Endothelial cell of umbilical vein (primary cell): ENCODE measurements at regions not wholly inside any gene's neighbourhood (a gene's known extent, or its start where the extent isn't known, plus 50 kb on each side); places are given as distances from the start of the nearest gene placed in this dataset.

Experiments used
- BruUV-seq: library from RNA; stranded (reverse); fragments of 400-500 nt; replicated peaks from 2 replicates; lab custom pipeline; 2021; lab: Mats Ljungman, UMichigan
- CTCF ChIA-PET: fragments of 300-600, 350-600 bp; sonication (Branson Sonifier 250); formaldehyde crosslinking; loops from one replicate; lab custom pipeline; 2021; ENCODE audit warnings: antibody characterized with exemption, inconsistent platforms; lab: Charles Lee
- POLR2A ChIA-PET: fragments of 300-600, 350-600 bp; sonication (Branson Sonifier 250); formaldehyde crosslinking; loops from one replicate; lab custom pipeline; 2021; ENCODE audit warnings: antibody characterized with exemption, inconsistent platforms; lab: Charles Lee
- DNase-seq: peaks from one replicate; pipeline ENCODE4 v3.0.0-alpha.2; 2011; ENCODE audit warnings: low read depth, low spot score
- FAIRE-seq: peaks from 2 replicates; lab custom pipeline; 2011; peaks lifted over from hg19 to GRCh38; lab: Jason Lieb, UNC
- H2AFZ ChIP-seq: 2 replicates; pipeline ENCODE4 v1.6.0; 2012; ENCODE audit warnings: low read depth, low read length, control low read depth, inconsistent platforms
- H3K27ac ChIP-seq: 2 replicates; pipeline ENCODE4 v1.5.1; 2011; ENCODE audit warnings: low read depth, mild to moderate bottlenecking, control low read depth, low read length, moderate library complexity; ENCODE audit not compliant: insufficient read depth
- H3K27me3 ChIP-seq, 2 experiments: 2 replicates each; pipeline versions ENCODE4 v1.6.0 to v1.6.1; 2011; ENCODE audit warnings: low read length in 2 of 2, mixed read lengths in 1 of 2; ENCODE audit not compliant: control insufficient read depth in 2 of 2, insufficient read depth in 2 of 2
- H3K36me3 ChIP-seq, 2 experiments: 2 replicates in 1 of 2; 3 replicates in 1 of 2; pipeline ENCODE4 v1.5.1; 2011; ENCODE audit warnings: low read length in 2 of 2, mild to moderate bottlenecking in 1 of 2, moderate library complexity in 1 of 2; ENCODE audit not compliant: control insufficient read depth in 2 of 2, insufficient read depth in 2 of 2; ENCODE audit errors: extremely low read depth in 1 of 2
- H3K4me1 ChIP-seq: 3 replicates; pipeline ENCODE4 v1.5.1; 2011; ENCODE audit warnings: mild to moderate bottlenecking, low read length; ENCODE audit not compliant: control insufficient read depth, insufficient read depth; ENCODE audit errors: extremely low read depth
- H3K4me2 ChIP-seq: 2 replicates; pipeline ENCODE4 v1.6.1; 2011; ENCODE audit warnings: low read length, control low read depth, mixed read lengths; ENCODE audit not compliant: insufficient read depth
- H3K4me3 ChIP-seq, 3 experiments: fragments of 200-600 bp in 1 of 3; sonication (generic), shearing (Covaris generic) in 1 of 3; replicated peaks in 1 of 3; 2 replicates each; pipeline ENCODE4 v1.5.1; 2011 to 2016; ENCODE audit warnings: control low read depth in 3 of 3, low read length in 3 of 3, mild to moderate bottlenecking in 2 of 3, inconsistent platforms in 1 of 3, low read depth in 1 of 3, moderate library complexity in 1 of 3; ENCODE audit not compliant: insufficient read depth in 1 of 3
- H3K79me2 ChIP-seq: 2 replicates; pipeline ENCODE4 v1.6.0; 2012; ENCODE audit warnings: low read length, inconsistent platforms; ENCODE audit not compliant: control insufficient read depth, insufficient read depth
- H3K9ac ChIP-seq: replicated peaks from 2 replicates; pipeline ENCODE3; 2011; ENCODE audit warnings: low read length, control low read depth; ENCODE audit not compliant: insufficient read depth; ENCODE audit errors: extremely low read depth
- H3K9me1 ChIP-seq: replicated peaks from 3 replicates; pipeline ENCODE4 v1.6.0; 2011; ENCODE audit warnings: mild to moderate bottlenecking, low read length; ENCODE audit not compliant: control insufficient read depth, insufficient read depth; ENCODE audit errors: extremely low read depth
- H3K9me3 ChIP-seq: replicated peaks from 2 replicates; pipeline ENCODE4 v1.5.1; 2012; ENCODE audit warnings: low read length, inconsistent platforms; ENCODE audit not compliant: control insufficient read depth, insufficient read depth
- H4K20me1 ChIP-seq: replicated peaks from 2 replicates; pipeline ENCODE3; 2011; ENCODE audit warnings: mild to moderate bottlenecking, low read length; ENCODE audit not compliant: control insufficient read depth, insufficient read depth; ENCODE audit errors: extremely low read depth
- EZH2 ChIP-seq: IDR thresholded peaks from 2 replicates; pipeline ENCODE4 v1.6.1; 2012; ENCODE audit warnings: borderline replicate concordance, low read depth, mild to moderate bottlenecking, moderate library complexity, low read length, inconsistent platforms; ENCODE audit not compliant: severe bottlenecking
- FOS ChIP-seq: IDR thresholded peaks from 2 replicates; pipeline ENCODE4 v1.6.1; 2011; ENCODE audit warnings: mild to moderate bottlenecking, low read length, moderate library complexity, borderline replicate concordance; ENCODE audit not compliant: insufficient read depth
- GATA2 ChIP-seq: IDR thresholded peaks from 2 replicates; pipeline ENCODE4 v1.7.0; 2011; ENCODE audit warnings: low read depth, mild to moderate bottlenecking, moderate library complexity, mixed read lengths, low read length; ENCODE audit not compliant: insufficient read length, insufficient read depth
- JUN ChIP-seq: IDR thresholded peaks from 2 replicates; pipeline ENCODE4 v1.6.1; 2011; ENCODE audit warnings: borderline replicate concordance, low read depth; ENCODE audit not compliant: insufficient read length, insufficient read depth
- MYC ChIP-seq: IDR thresholded peaks from one replicate; pipeline ENCODE4 v1.6.1; 2011; ENCODE audit warnings: mild to moderate bottlenecking, low read depth, low read length
- POLR2A ChIP-seq: IDR thresholded peaks from 2 replicates; pipeline ENCODE4 v1.6.1; 2012; ENCODE audit warnings: low read depth, mild to moderate bottlenecking, control low read depth, low read length
- POLR2AphosphoS5 ChIP-seq: IDR thresholded peaks from 2 replicates; pipeline ENCODE4 v1.6.1; 2012; ENCODE audit warnings: low read depth, mild to moderate bottlenecking, control low read depth, low read length, moderate library complexity; ENCODE audit not compliant: insufficient read depth
- dilution Hi-C: fragments of 300-500 bp; cut with MboI; formaldehyde crosslinking; loops from one replicate; pipeline ENCODE4 v1.15.0; 2019; ENCODE audit warnings: low sequenced_read_pairs; ENCODE audit not compliant: extremely low pct_ligation_motif_present
- intact Hi-C: fragments of 100-400 bp; cut with micrococcal nuclease; formaldehyde crosslinking; loops from one replicate; pipeline ENCODE4 v1.10.0; 2022
- TF ChIP-seq, protein P1 (sequence below), 2 donors: IDR thresholded peaks; 1 replicate in 1 of 2; 2 replicates in 1 of 2; pipeline ENCODE4 v1.5.1; 2011; ENCODE audit warnings: low read length in 2 of 2, mild to moderate bottlenecking in 2 of 2, moderate library complexity in 2 of 2, control low read depth in 1 of 2, inconsistent platforms in 1 of 2, low read depth in 1 of 2; ENCODE audit not compliant: insufficient read depth in 1 of 2; ENCODE audit errors: extremely low read depth in 1 of 2
- TF ChIP-seq, protein P2 (sequence below): IDR thresholded peaks from 2 replicates; pipeline ENCODE4 v1.6.1; 2011; ENCODE audit not compliant: insufficient read depth, insufficient read length

DNA sequence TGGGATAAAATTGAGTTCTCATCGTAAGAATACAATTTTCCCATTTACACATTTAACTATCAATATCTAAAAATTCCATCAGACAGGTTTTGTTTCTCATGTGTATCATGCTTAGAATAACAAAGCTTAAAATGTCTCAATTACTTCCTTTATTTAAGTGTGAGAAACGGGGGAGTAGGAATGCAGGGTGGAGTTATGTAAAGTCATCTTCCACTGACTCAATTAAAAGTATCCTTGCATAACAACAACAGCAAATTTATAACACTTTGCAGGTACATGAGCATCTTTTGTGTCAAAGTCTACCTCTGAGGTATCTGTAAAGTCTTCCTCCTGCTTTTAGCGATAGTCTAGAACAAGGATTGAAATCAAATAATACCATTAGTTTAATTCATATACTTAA is 327.1 kb downstream of the EPHA4 start:
- no peak for TF ChIP-seq GATA2
- no peak for TF ChIP-seq POLR2AphosphoS5
- no peak for TF ChIP-seq JUN
- TF ChIP-seq POLR2A: no peak
- no peak for TF ChIP-seq MYC
- H3K9ac ChIP-seq: no peak overlapping the region
- H3K4me3 ChIP-seq: no peak overlapping the region
- no peak overlapping the region for H3K27ac ChIP-seq
- no peak for DNase-seq
- no peaks in the 10 kb centered on the region for H3K27me3 ChIP-seq
- intact Hi-C loops: no loop called here
- no peak overlapping the region for H3K4me2 ChIP-seq
- dilution Hi-C loops: no loop called here
- no peaks in the 10 kb centered on the region for H3K9me1 ChIP-seq
- no peak for FAIRE-seq
- POLR2A ChIA-PET: no interaction called here
- no peak overlapping the region for H2AFZ ChIP-seq
- CTCF ChIA-PET: no interaction called here
- no peaks in the 10 kb centered on the region for H3K36me3 ChIP-seq
- H3K79me2 ChIP-seq: no peaks in the 10 kb centered on the region
- no peaks in the 10 kb centered on the region for H4K20me1 ChIP-seq
- BruUV-seq: no TSS peak
- H3K9me3 ChIP-seq: no peaks in the 10 kb centered on the region
- no peaks in the 10 kb centered on the region for H3K4me1 ChIP-seq

DNA sequence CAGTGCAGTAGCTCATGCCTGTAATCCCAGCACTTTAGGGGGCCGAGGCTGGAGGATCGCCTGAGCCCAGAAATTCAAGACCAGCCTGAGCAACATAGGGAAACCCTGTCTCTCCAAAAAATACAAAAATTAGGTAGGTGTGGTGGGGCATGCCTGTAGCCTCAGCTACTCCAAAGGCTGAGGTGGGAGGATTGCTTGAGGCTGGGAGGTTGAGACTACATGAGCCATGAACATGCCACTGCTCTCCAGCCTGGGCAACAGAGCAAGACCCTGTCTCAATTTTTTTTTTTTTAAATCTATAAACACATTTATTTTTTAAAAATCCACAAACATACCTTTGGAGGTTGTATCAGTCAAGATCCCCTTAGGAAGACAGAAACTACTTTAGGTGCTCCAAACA is 326.3 kb downstream of the EPHA4 start:
- no peak for TF ChIP-seq POLR2A
- TF ChIP-seq, protein P1, sequence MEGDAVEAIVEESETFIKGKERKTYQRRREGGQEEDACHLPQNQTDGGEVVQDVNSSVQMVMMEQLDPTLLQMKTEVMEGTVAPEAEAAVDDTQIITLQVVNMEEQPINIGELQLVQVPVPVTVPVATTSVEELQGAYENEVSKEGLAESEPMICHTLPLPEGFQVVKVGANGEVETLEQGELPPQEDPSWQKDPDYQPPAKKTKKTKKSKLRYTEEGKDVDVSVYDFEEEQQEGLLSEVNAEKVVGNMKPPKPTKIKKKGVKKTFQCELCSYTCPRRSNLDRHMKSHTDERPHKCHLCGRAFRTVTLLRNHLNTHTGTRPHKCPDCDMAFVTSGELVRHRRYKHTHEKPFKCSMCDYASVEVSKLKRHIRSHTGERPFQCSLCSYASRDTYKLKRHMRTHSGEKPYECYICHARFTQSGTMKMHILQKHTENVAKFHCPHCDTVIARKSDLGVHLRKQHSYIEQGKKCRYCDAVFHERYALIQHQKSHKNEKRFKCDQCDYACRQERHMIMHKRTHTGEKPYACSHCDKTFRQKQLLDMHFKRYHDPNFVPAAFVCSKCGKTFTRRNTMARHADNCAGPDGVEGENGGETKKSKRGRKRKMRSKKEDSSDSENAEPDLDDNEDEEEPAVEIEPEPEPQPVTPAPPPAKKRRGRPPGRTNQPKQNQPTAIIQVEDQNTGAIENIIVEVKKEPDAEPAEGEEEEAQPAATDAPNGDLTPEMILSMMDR (IDR thresholded peaks at IDR 0.05; ENCODE audit: extremely low read depth in 1 of 2, insufficient read depth in 1 of 2, low read depth in 1 of 2, low read length in 2 of 2): no peak
- TF ChIP-seq, protein P2, sequence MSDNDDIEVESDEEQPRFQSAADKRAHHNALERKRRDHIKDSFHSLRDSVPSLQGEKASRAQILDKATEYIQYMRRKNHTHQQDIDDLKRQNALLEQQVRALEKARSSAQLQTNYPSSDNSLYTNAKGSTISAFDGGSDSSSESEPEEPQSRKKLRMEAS: no peak
- no peak for TF ChIP-seq FOS
- no peak for TF ChIP-seq EZH2
- TF ChIP-seq GATA2: no peak
- no peak for TF ChIP-seq POLR2AphosphoS5
- ChIA-PET CTCF (no interaction called here), POLR2A (no interaction called here)
- no peaks in the 10 kb centered on the region for H3K36me3 ChIP-seq
- H3K9me3 ChIP-seq: no peaks in the 10 kb centered on the region
- H3K4me1 ChIP-seq: no peaks in the 10 kb centered on the region
- no peak overlapping the region for H2AFZ ChIP-seq
- dilution Hi-C loops (no loop called here), intact Hi-C loops (no loop called here)
- H3K9ac ChIP-seq: no peak overlapping the region
- H3K27ac ChIP-seq: no peak overlapping the region
- H3K27me3 ChIP-seq: no peaks in the 10 kb centered on the region
- DNase-seq (no peak), FAIRE-seq (no peak)
- H3K79me2 ChIP-seq: no peaks in the 10 kb centered on the region
- H3K4me3 ChIP-seq: no peak overlapping the region
- no peaks in the 10 kb centered on the region for H3K9me1 ChIP-seq
- no peaks in the 10 kb centered on the region for H4K20me1 ChIP-seq
- H3K4me2 ChIP-seq: no peak overlapping the region
- BruUV-seq: no TSS peak
